SIG-M5 (cell line): ENCODE measurements at regions not wholly inside any gene's neighbourhood (a gene's known extent, or its start where the extent isn't known, plus 50 kb on each side); places are given as distances from the start of the nearest gene placed in this dataset.
"Not testable (repeated sequence)": the region's sequence is repeated elsewhere in the genome, so short reads cannot be mapped to it uniquely, and the experiment has no call there.

Source experiments
- DNase-seq: peaks from one replicate; lab custom pipeline; 2025; lab: John Stamatoyannopoulos, UW

DNA sequence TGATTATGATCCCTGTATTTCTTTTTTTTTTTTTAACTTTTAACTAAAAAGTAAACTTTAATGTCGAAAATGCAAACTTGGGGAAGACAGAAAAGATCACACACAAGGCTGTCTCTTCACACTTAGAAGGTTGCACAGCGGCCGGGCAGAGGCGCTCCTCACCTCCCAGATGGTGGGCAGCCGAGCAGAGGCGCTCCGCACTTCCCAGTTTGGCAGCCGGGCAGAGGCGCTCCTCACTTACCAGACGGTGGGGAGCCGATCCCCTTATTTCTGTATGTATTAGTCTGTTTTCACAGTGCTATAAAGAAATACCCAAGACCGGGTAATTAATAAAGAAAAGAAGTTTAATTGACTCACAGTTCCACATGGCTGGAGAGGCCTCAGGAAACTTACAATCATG, 805.6 kb upstream of the SPRY2 start:
- not testable (repeated sequence) for DNase-seq

- no peak for DNase-seq
Observed at GRCh38 chr13:81142306-81142999, 801.5 kb upstream of the SPRY2 start.

DNA sequence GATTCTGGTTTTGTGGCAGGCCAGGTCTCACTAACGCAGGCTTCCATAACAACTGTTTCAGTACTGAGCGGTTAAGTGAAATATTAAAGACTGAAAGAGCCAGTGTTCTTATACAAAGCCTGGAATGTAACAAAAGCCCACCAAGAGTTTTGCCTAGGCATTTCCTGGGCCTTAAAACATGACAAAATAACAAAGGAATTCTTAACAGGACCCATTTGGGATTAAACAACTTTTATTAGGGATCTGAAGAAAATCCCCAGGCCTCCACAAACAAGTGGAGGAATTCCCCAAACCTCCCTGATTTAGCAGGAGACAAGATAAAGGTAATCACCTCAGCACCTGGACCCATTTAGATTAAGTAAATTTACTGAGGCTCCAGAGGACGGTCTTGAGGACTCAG, 799.7 kb upstream of the SPRY2 start:
- DNase-seq, result no peak

DNA sequence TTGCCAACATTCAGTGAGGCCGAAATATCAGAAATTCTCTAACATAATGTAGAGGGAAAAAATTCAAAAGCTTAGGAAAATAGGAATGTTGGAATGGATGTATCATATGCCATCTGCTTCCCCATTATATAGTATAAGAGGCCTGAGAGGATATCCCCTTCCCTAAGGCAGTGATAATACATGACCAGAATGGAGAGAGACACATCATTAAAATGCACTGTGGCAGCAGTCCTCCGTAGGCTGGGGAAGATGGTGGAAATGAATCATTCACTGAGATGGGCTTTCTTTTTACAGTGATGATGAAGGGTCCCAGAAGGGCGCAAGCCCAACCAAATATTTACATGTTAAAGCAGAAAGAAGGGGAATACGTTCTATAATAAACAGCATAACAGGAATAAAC, 799.1 kb upstream of the SPRY2 start:
- DNase-seq, result no peak

DNA sequence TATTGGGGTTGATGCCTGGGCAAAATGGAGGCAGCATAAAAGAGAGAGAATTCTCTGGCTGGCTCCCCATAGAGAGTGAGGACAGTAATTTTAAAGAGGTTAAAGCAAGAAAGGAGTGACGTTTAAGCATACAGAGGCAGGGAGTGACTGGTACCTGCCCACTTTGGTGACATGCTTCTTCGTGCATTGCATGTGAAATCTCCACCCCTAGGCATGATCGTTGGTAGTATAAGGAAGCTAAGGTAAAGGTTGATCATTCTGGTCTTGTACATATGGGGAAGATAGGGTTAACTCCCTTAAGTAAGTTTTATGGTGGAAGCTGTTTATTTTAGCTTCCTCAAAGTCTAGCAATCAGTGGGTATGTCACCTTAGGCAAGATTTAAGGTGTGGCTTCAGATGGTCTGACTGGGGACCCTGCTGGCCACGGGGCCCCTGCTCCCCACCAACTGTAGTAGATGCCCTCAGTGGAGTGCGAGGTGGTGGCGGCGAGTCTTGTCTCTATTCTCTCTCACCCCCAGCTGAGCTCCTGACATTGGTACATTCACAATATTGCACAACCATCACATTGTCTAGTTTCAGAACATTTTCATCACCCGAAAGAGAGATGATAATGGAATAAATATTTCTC, 797.5 kb upstream of the SPRY2 start:
- no peak for DNase-seq

DNA sequence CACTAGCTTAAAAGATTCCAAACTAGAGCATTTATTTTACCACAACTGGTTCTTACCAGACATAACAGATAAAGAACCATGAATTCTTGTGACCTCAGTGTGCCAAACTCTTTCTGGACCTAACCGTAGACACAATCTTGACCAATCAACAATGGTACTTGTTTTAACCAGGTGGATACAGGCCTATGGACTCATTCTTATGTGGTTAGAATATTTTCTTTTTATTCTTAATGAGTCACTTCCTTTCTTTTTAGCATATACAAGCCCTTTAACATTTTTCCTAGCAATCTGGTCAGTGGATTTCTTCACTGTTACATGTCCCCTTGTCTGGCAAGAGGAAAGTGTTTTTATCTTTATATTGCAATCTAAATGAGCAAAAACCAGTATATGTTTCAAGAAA, 792.1 kb upstream of the SPRY2 start:
- DNase-seq, result no peak

DNA sequence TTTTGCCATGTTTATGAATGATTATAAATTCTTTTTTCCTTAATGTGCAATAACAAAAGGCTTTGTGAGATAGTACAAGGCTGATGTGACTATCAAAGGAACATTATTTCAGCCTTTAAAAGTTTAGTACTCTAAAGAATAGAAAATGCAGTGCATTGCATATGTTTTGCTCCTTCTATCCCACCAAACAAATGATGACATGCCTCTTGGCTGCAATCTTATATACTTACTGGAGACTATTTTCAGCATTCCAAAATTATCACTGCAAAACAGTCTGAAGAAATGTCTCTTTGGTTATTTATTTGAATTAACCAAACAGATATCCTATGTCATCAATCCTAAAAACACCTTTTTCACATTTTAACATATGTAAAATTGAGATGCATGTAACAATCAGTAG, 776.5 kb upstream of the SPRY2 start:
- no peak for DNase-seq

DNA sequence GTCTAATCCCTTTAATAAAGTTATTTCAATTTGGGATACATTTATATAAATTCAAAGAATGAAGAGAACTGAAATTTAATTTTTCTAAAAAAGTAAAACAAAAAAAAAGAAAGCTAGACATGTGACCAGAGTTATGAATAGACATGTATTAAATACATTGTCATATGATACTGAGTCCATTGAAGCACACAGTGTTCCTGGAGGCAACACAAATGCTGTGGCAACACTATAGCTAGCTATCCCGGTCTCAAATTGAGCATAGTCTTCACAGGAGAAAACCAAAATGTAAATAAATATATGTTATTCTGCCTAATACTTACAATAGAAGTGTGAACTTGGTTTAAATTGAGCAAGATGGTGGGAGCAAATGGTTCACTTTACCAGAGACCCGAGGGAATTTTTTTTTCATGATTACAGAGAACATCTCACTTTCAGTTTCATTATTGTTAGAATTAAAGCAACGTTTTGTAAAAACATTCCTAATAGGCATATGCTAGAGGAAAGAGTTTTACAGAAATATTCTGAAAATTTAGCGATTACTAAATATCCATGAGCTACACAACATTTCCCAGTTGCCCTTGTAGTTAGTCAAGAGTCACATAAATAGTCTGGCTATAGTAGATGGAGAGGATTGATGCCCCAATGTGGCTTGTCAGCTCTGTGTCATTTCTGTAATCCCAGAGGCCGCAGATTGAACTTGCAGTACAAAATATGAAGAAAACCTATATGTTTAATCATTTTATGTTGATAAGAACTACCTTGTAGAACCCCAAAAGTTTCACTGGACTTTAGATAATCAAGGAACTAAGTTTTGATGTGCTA, 775.7 kb upstream of the SPRY2 start:
- DNase-seq, result no peak

DNA sequence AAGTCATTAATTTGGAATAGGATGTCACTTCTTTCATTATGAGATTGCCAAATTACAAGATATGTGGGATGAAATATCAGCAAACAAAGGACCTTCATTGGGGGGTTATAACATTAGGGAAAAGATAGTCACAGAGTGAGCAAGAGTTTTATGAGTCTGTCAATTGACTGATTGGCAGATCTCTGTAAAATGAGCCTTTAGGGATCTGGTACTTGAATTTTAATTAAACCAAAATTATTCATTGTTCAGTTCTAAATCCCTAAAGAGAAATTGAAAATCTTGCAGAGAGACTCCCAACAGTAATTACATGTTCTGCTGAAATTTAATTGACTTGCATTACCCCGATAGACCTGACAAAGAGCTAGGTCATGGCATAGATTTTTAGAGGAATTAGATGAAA, 768.1 kb upstream of the SPRY2 start:
- DNase-seq, result no peak

- DNase-seq, result no peak
Observed at GRCh38 chr13:81106348-81106747, 765.4 kb upstream of the SPRY2 start.

DNA sequence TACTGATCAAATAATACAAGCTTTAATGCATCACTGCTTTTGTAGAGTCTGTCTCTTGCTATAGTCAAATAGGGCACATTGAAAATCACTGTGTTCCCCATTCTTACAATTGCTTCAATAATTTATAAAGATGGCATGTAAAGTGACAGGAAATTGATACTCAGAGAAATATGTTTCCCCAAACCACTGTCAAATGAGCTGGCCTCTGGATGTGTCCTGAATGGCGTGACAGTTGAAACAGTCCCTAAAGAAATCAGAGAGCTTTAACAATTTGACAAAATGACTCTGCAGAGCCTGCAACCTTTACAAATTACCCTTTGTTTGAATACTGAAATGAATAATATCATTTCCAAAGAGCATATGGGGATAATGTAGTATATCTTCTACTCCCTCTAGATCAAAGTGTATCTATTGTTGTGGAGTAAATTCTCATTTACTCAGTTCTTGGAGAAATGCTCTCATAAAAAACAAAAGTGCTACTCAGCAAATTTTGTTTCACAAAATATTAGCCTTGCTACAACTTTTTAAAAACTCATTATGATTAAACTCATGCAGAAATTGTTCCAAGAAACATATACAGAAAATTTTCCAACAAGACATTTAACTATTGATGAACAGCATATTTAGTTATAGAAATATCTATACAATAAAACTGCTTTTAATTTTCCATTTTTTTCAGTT, 763.2 kb upstream of the SPRY2 start:
- DNase-seq, result no peak

DNA sequence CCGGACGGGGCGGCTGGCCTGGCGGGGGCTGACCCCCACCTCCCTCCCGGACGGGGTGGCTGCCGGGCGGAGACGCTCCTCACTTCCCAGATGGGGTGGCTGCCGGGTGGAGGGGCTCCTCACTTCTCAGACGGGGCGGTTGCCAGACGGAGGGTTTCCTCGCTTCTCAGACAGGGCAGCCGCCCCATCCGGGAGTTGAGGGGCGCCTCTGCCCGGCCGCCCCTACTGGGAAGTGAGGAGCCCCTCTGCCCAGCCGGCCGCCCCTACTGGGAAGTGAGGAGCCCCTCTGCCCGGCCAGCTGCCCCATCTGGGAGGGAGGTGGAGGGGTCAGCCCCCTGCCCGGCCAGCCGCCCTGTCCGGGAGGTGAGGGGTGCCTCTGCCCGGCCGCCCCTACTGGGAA, 761.1 kb upstream of the SPRY2 start:
- DNase-seq, result not testable (repeated sequence)

DNA sequence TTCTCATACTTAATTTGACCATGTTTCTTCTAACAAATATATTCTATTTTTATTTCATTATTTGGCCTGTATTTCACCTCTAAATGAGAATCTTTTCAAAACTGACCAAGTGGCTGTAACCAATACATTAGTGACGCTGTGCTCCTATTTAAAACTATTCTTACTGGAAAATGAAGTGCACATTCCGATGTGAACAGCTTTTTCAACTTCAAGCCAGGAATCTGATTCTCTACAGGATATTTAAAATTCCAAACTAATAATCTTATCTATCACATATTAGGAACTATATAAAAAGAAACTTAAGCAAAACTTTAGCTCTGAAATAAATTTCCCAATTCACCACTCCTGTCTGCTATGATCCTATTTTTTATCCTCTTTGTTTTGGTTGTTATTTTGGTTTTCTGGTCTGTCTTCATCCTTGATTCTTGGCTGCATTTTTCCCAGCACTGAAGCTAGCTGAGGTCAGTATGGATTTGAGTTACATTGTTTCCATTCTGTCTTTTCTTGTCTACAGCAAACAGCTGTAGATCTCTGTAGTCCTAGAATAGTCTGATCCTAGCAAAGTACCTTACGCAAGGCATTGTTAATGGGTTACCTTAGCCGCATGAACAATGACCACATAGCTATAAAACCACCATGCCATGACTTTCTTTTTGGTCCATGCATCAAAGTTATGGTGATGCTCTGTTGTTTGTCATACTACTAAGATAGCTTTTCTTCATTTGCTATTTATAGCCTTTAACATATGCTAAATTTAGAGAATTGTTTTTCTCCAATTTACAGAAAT, 748.6 kb upstream of the SPRY2 start:
- DNase-seq, result no peak

GRCh38 chr13:81080911-81081454, 740.1 kb upstream of the SPRY2 start:
- no peak for DNase-seq

DNA sequence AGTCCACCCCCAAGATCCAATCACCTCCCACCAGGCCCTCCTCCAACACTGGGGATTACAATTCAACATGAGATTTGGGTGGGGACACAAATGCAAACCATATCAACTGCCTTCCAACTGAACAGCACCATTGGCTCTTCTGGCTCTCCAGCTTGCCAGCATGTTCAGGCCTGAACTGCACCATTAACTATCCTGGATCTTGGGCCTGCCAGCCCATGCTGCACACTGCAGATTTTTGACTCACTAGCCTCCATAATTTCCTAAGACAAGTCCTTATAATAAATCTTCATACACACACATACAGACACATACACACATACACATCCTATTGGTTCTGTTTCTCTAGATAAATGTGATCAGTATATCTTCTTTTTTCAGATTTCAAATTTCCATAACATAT, 737.1 kb upstream of the SPRY2 start:
- DNase-seq, result no peak

GRCh38 chr13:81069822-81070221, 728.9 kb upstream of the SPRY2 start:
- DNase-seq, result not testable (repeated sequence)

GRCh38 chr13:81058916-81059290, 718.0 kb upstream of the SPRY2 start:
- no peak for DNase-seq

DNA sequence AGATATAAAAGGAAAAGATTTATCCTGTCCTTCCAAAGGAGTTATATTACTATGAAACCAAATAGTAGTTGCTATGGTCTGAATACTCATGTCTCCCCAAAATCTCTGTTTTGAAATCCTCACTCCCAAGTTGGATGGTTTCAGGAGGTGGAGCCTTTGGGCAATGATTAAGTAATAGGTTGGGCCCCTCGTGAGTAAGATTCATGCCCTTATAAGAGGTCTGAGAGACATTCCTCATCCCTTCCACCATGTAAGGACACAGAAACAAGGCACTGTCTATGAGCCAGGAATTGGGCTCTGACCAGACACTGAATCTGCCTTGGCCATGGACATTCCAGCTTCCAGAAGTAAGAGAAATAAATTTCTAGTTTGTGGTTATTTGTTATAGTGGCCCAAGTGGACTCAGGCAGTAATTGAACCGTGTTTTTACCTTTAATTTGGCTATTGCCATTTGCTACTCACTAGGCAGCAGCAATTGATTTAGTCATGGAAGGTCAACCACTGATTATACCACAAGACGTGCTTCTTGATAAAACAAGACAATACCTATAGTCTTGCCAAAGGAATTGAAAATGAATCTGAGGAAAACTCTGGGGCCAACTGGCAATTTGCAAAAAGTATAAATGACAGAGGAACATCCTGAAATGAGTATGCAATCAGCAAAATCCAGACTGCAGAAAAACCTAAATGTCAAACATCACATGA, 717.4 kb upstream of the SPRY2 start:
- DNase-seq, result no peak

DNA sequence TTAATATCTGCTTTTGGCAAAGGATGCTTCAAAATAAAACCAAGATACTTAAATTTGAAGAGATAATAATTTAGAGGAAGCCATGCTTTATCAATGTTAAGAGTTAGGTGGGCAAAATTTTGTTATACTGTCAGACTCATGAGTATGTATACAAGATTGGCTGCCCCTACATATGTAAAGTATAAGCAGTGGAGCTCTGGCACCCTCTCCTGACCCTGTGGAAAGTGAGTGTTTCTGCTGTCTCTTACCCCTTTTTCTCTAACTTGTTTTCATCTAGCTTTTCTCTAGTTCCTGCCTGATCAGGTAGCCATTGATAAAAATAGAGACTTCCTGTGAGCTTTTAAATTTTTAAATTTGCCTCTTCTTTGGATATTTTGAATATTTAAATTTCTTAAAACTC, 710.9 kb upstream of the SPRY2 start:
- no peak for DNase-seq

- no peak for DNase-seq
Observed at GRCh38 chr13:81048026-81048461, 707.1 kb upstream of the SPRY2 start.

DNA sequence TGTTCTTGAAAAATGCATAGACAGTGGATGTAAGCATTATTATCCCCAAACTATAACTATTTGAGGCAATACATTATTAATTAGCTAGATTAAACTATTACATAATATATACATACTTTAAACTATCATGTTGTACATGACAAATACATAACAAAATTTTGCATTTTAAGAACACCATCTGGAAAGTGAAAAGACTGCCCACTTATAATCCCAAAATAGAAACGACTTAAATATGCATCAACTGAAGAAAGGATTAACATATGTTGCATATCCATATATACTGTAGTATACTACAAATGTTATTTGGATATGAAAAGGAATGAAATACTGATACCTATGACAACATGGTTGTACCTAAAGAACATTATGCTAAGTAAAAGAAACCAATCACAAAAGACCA, 700.8 kb upstream of the SPRY2 start:
- DNase-seq, result no peak
